ENCODE measurements at regions not wholly inside any gene's neighbourhood (a gene's known extent, or its start where the extent isn't known, plus 50 kb on each side); places are given as distances from the start of the nearest gene placed in this dataset.

DNA sequence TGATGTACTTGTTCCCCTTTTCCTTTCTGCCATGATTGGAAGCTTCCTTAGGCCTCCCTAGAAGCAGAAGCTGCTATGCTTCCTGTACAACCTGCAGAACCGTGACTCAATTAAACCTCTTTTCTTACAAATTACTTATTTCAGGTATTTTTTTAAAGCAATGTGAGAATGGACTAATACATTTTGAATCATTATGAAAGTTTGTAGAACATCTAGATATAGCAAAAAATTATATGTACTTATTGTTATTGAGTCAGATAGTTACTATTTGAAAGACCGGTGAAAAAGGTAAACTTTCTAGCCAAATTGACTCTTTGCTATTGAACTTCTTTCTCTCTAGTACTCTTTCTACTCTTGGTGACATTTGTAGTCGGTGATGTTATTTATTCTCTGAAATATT is 777.3 kb upstream of the GALNTL6 start:
- no peak overlapping the region for H3K4me3 ChIP-seq
- no peaks in the 10 kb centered on the region for H3K9me3 ChIP-seq
- no peak overlapping the region for H3K27ac ChIP-seq
- DNase-seq (ENCODE audit: low spot score) = no peak
- TF ChIP-seq, protein P1, sequence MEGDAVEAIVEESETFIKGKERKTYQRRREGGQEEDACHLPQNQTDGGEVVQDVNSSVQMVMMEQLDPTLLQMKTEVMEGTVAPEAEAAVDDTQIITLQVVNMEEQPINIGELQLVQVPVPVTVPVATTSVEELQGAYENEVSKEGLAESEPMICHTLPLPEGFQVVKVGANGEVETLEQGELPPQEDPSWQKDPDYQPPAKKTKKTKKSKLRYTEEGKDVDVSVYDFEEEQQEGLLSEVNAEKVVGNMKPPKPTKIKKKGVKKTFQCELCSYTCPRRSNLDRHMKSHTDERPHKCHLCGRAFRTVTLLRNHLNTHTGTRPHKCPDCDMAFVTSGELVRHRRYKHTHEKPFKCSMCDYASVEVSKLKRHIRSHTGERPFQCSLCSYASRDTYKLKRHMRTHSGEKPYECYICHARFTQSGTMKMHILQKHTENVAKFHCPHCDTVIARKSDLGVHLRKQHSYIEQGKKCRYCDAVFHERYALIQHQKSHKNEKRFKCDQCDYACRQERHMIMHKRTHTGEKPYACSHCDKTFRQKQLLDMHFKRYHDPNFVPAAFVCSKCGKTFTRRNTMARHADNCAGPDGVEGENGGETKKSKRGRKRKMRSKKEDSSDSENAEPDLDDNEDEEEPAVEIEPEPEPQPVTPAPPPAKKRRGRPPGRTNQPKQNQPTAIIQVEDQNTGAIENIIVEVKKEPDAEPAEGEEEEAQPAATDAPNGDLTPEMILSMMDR (IDR thresholded peaks at IDR 0.05) = no peak
- no peaks in the 10 kb centered on the region for H3K4me1 ChIP-seq
- H3K27me3 ChIP-seq = no peaks in the 10 kb centered on the region
- H3K36me3 ChIP-seq = no peaks in the 10 kb centered on the region

DNA sequence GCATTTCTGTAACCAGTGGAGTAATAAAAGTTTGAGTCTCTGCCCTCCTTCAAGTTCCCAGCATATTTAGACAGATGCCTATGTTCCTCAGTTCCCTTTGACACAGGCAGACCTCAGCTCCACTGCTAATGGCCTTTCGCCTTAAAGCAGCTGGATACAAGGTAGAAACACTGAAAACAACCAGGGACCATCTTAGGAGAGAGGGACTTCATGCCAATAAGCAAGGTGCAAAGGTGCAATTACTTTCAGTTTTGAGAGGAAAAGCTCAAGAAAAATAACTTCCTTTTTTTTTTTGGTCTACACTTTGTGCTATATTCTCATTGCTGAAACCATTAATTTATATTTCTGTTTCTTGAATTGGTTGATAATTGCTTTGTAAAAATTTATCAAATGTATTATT is 781.9 kb upstream of the GALNTL6 start:
- H3K27ac ChIP-seq = no peak overlapping the region
- no peak for DNase-seq (ENCODE audit: low spot score)
- no peak overlapping the region for H3K4me3 ChIP-seq
- no peaks in the 10 kb centered on the region for H3K9me3 ChIP-seq
- H3K4me1 ChIP-seq = no peaks in the 10 kb centered on the region
- H3K27me3 ChIP-seq = no peaks in the 10 kb centered on the region
- TF ChIP-seq, protein P1 (IDR thresholded peaks at IDR 0.05) = no peak
- no peaks in the 10 kb centered on the region for H3K36me3 ChIP-seq

DNA sequence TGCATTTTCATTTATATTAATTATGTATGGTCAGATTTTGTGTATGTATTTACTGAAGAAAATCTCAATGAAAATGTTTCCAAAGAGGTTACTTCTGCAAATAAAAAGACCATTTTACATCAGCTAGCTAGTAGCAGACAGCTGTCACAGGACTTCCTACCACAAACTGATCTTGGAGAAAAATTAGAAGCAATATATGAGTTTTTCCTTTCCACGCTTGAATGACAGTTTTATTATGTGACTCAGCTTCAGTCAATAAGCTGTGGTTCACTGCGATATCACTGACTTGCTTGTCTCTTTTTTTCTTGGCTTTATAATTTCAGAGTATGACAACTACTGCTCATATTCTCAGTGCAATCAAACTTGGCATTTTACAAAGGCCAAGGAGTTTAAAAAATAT is 787.4 kb upstream of the GALNTL6 start:
- Histone ChIP-seq H3K4me3 (no peak overlapping the region), H3K36me3 (no peaks in the 10 kb centered on the region), H3K27ac (no peak overlapping the region), H3K9me3 (no peaks in the 10 kb centered on the region), H3K27me3 (no peaks in the 10 kb centered on the region), H3K4me1 (no peaks in the 10 kb centered on the region)
- TF ChIP-seq, protein P1 (IDR thresholded peaks at IDR 0.05) = no peak
- DNase-seq (ENCODE audit: low spot score) = no peak

DNA sequence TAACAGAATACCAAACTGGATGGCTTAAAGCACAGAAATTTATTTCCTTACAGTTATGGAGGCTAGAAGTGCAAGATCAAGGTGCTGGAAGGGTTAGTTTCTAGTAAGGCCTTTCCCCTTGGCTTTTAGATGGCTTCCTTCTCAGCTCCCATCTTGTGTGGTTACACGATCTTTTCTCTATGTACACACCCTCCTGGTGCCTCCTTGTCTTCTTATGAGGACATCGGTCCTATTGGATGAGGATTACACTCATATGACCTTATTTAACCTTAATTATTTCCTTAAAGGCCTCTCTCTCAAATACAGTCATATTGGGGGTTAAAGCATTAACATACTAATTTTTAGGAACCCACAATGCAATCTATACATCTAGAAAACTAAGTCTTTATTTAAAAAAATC is 787.9 kb upstream of the GALNTL6 start:
- no peak for DNase-seq (ENCODE audit: low spot score)
- H3K27me3 ChIP-seq = no peaks in the 10 kb centered on the region
- no peaks in the 10 kb centered on the region for H3K36me3 ChIP-seq
- no peaks in the 10 kb centered on the region for H3K9me3 ChIP-seq
- H3K4me3 ChIP-seq = no peak overlapping the region
- no peak overlapping the region for H3K27ac ChIP-seq
- TF ChIP-seq, protein P1 (IDR thresholded peaks at IDR 0.05) = no peak
- H3K4me1 ChIP-seq = no peaks in the 10 kb centered on the region

DNA sequence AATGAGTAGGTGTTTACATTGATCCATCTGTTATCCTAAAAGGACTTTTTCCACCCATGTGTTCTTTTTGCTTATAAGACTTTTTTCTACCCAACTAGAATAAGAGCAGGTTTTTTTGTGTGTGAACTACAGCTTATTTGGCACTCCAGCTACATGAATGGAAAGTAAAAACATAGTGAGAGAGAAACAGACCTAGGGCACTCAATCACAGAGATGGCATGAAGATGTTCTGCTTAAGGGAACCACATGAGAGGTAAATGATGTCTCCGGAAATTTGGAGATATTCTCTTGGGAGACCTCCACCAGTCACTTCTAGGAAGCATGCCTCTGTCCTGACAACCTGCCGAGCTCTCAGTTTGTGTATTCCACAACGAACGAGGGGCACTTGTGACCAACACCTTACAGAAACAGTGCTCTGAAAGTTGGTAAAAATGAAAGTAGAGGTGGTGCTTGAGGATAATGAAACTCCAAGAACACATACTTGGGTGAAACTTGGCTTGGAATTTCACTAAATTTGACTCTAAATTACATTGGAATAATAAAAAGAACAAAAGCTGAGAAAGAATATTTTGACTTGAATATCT is 788.4 kb upstream of the GALNTL6 start:
- TF ChIP-seq, protein P1 (IDR thresholded peaks at IDR 0.05) = no peak
- no peak for DNase-seq (ENCODE audit: low spot score)
- Histone ChIP-seq H3K9me3 (no peaks in the 10 kb centered on the region), H3K27me3 (no peaks in the 10 kb centered on the region), H3K4me1 (no peaks in the 10 kb centered on the region), H3K36me3 (no peaks in the 10 kb centered on the region), H3K4me3 (no peak overlapping the region), H3K27ac (no peak overlapping the region)

DNA sequence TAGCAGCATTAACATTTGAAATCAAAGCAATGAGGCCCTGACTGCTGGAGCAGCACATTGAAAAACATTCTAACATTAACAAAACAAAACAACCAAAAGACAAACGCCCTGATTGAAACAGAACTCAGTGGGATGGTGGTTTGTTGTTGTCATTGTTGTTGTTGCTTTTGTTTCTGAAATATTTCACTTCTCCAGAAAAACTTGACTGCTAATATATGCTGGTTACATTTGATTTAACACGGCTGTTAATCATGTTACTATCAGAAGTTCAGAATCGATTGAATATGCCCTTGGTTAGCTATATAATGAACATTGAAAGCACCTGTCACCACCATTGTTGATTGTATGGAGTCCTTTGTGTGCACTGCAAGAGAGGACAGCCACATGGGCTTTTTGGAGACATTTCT is 790.4 kb upstream of the GALNTL6 start:
- Histone ChIP-seq H3K27ac (no peak overlapping the region), H3K36me3 (no peaks in the 10 kb centered on the region)
- no peak for DNase-seq (ENCODE audit: low spot score)

More for the DNA sequence above, 790.4 kb upstream of the GALNTL6 start:
- H3K4me1 ChIP-seq = no peaks in the 10 kb centered on the region
- TF ChIP-seq, protein P1 (IDR thresholded peaks at IDR 0.05) = no peak
- H3K27me3 ChIP-seq = no peaks in the 10 kb centered on the region
- H3K9me3 ChIP-seq = no peaks in the 10 kb centered on the region
- H3K4me3 ChIP-seq = no peak overlapping the region

Data from right atrium auricular region (tissue), 2 donors.